ENCODE measurements at regions not wholly inside any gene's neighbourhood (a gene's known extent, or its start where the extent isn't known, plus 50 kb on each side); places are given as distances from the start of the nearest gene placed in this dataset.

- Mint-ChIP-seq H3K36me3 (ENCODE audit: insufficient read depth) (no peaks in the 10 kb centered on the region), H3K27ac (no peak overlapping the region), H3K9me3 (ENCODE audit: low read depth) (peaks cover 18% of the 10 kb centered on the region), H3K4me1 (ENCODE audit: low read depth) (peaks cover 1% of the 10 kb centered on the region), H3K4me3 (ENCODE audit: low read depth) (no peak overlapping the region), H3K27me3 (peaks cover 38% of the 10 kb centered on the region)
- DNase-seq (ENCODE audit: low spot score, unreplicated experiment), result no peak
- no peak for TF ChIP-seq CTCF (IDR thresholded peaks at IDR 0.05; ENCODE audit: unreplicated experiment)
Observed at GRCh38 chr1:115565353-115565752, 76.4 kb upstream of the VANGL1 start.

GRCh38 chr1:115564201-115564600 is 77.6 kb upstream of the VANGL1 start:
- Mint-ChIP-seq H3K27me3 (peaks cover 38% of the 10 kb centered on the region), H3K36me3 (ENCODE audit: insufficient read depth) (no peaks in the 10 kb centered on the region), H3K4me3 (ENCODE audit: low read depth) (peak overlapping the region; percentile 49), H3K27ac (no peak overlapping the region), H3K4me1 (ENCODE audit: low read depth) (peaks cover 1% of the 10 kb centered on the region), H3K9me3 (ENCODE audit: low read depth) (peaks cover 18% of the 10 kb centered on the region)
- DNase-seq (ENCODE audit: low spot score, unreplicated experiment), result no peak
- TF ChIP-seq CTCF (IDR thresholded peaks at IDR 0.05; ENCODE audit: unreplicated experiment), result no peak

GRCh38 chr1:115560027-115560426 is 81.7 kb upstream of the VANGL1 start:
- H3K4me3 Mint-ChIP-seq (ENCODE audit: low read depth), result no peak overlapping the region
- TF ChIP-seq CTCF (IDR thresholded peaks at IDR 0.05; ENCODE audit: unreplicated experiment), result no peak
- no peaks in the 10 kb centered on the region for H3K9me3 Mint-ChIP-seq (ENCODE audit: low read depth)
- no peaks in the 10 kb centered on the region for H3K36me3 Mint-ChIP-seq (ENCODE audit: insufficient read depth)
- no peak for DNase-seq (ENCODE audit: low spot score, unreplicated experiment)
- no peak overlapping the region for H3K27ac Mint-ChIP-seq
- H3K4me1 Mint-ChIP-seq (ENCODE audit: low read depth), result peaks cover 1% of the 10 kb centered on the region
- peaks cover 33% of the 10 kb centered on the region for H3K27me3 Mint-ChIP-seq

GRCh38 chr1:115558275-115558674 is 83.5 kb upstream of the VANGL1 start:
- no peaks in the 10 kb centered on the region for H3K9me3 Mint-ChIP-seq (ENCODE audit: low read depth)
- no peaks in the 10 kb centered on the region for H3K36me3 Mint-ChIP-seq (ENCODE audit: insufficient read depth)
- H3K27me3 Mint-ChIP-seq, result peaks cover 17% of the 10 kb centered on the region
- DNase-seq (ENCODE audit: low spot score, unreplicated experiment), result no peak
- H3K27ac Mint-ChIP-seq, result no peak overlapping the region
- TF ChIP-seq CTCF (IDR thresholded peaks at IDR 0.05; ENCODE audit: unreplicated experiment), result no peak
- no peaks in the 10 kb centered on the region for H3K4me1 Mint-ChIP-seq (ENCODE audit: low read depth)
- no peak overlapping the region for H3K4me3 Mint-ChIP-seq (ENCODE audit: low read depth)

- Mint-ChIP-seq H3K36me3 (ENCODE audit: insufficient read depth) (no peaks in the 10 kb centered on the region), H3K4me3 (ENCODE audit: low read depth) (no peak overlapping the region), H3K4me1 (ENCODE audit: low read depth) (no peaks in the 10 kb centered on the region), H3K27me3 (peaks cover 12% of the 10 kb centered on the region), H3K27ac (no peak overlapping the region), H3K9me3 (ENCODE audit: low read depth) (no peaks in the 10 kb centered on the region)
- no peak for TF ChIP-seq CTCF (IDR thresholded peaks at IDR 0.05; ENCODE audit: unreplicated experiment)
- no peak for DNase-seq (ENCODE audit: low spot score, unreplicated experiment)
Observed at GRCh38 chr1:115557715-115558114, 84.1 kb upstream of the VANGL1 start.

Measured in progenitor cell of endocrine pancreas (in vitro differentiated cells).